Vagina (tissue), 2 donors: ENCODE measurements at regions not wholly inside any gene's neighbourhood (a gene's known extent, or its start where the extent isn't known, plus 50 kb on each side); places are given as distances from the start of the nearest gene placed in this dataset.

Experiments
- CTCF ChIP-seq, 3 experiments: fragments of 450-650 bp in 2 of 3; fragments of 200-600 bp in 1 of 3; sonication (generic) in 1 of 3; IDR thresholded peaks; one replicate each; pipeline ENCODE4 v1.5.1; 2017 to 2019; ENCODE audit warnings: antibody characterized with exemption in 3 of 3, mild to moderate bottlenecking in 2 of 3, moderate library complexity in 2 of 3
- POLR2A ChIP-seq, 2 donors: fragments of 450-650 bp; IDR thresholded peaks; one replicate each; pipeline ENCODE4 v1.6.1; 2017; ENCODE audit warnings: antibody characterized with exemption in 2 of 2, mild to moderate bottlenecking in 2 of 2, moderate library complexity in 2 of 2
- POLR2AphosphoS5 ChIP-seq, 2 donors: sonication (generic); formaldehyde crosslinking; IDR thresholded peaks; one replicate each; pipeline ENCODE4 v1.9.0; 2017; ENCODE audit warnings: antibody characterized with exemption in 2 of 2, mild to moderate bottlenecking in 2 of 2, low read depth in 1 of 2; ENCODE audit not compliant: insufficient read depth in 1 of 2

GRCh38 chr12:22938323-22938722 is 313.4 kb downstream of the ETNK1 start:
- TF ChIP-seq POLR2AphosphoS5 (IDR thresholded peaks at IDR 0.05; ENCODE audit: insufficient read depth in 1 of 2, low read depth in 1 of 2) (no peak), POLR2A (IDR thresholded peaks at IDR 0.05) (no peak), CTCF (IDR thresholded peaks at IDR 0.05) (no peak)
